K562 (cell line): ENCODE measurements at regions not wholly inside any gene's neighbourhood (a gene's known extent, or its start where the extent isn't known, plus 50 kb on each side); places are given as distances from the start of the nearest gene placed in this dataset.

Experiments
- ATAC-seq: fragments of 200-7000 bp; cut with Tn5 transposase; 3 replicates; pipeline ENCODE4 v1.9.1; 2020; ENCODE audit warnings: moderate library complexity
- BruUV-seq: library from RNA; stranded (reverse); fragments of 400-500 nt; replicated peaks from 2 replicates; lab custom pipeline; 2021; lab: Mats Ljungman, UMichigan
- CTCF ChIA-PET: fragments of 300-600 bp; formaldehyde crosslinking; extraction: SDS; loops from one replicate; lab custom pipeline; 2021; ENCODE audit warnings: low intra/inter-chr PET ratio; lab: Yijun Ruan, JAX
- POLR2A ChIA-PET: fragments of 300-600, 350-650 bp; sonication (Branson Sonifier 250); formaldehyde crosslinking; extraction: SDS; loops from one replicate; lab custom pipeline; 2021; ENCODE audit warnings: antibody characterized with exemption, inconsistent platforms; lab: Yijun Ruan, JAX
- DNase-seq, 4 experiments: peaks; one replicate each; pipeline versions ENCODE4 v3.0.0 to v3.0.0-alpha.2; 2011 to 2018; ENCODE audit warnings: low spot score in 3 of 4, mixed read lengths in 3 of 4; ENCODE audit errors: extremely low read depth in 1 of 4
- FAIRE-seq: peaks from 2 replicates; lab custom pipeline; 2011; peaks lifted over from hg19 to GRCh38; lab: Jason Lieb, UNC
- H2AFZ ChIP-seq: 2 replicates; pipeline ENCODE4 v1.6.0; 2011; ENCODE audit warnings: low read depth, low read length, control low read depth, inconsistent platforms
- H3K27ac ChIP-seq: fragments of 200-600 bp; 3 replicates; pipeline ENCODE4 v1.8.0; 2011; ENCODE audit warnings: low read depth, mild to moderate bottlenecking, control low read depth, inconsistent platforms, low read length, moderate library complexity, mixed read lengths; ENCODE audit errors: extremely low read depth
- H3K27me3 ChIP-seq, 2 experiments: fragments of 300-600 bp in 1 of 2; 2 replicates in 1 of 2; 3 replicates in 1 of 2; pipeline versions ENCODE4 v1.6.0 to v1.8.0; 2011; ENCODE audit warnings: inconsistent platforms in 2 of 2, low read length in 2 of 2, mild to moderate bottlenecking in 1 of 2, mixed read lengths in 1 of 2, moderate library complexity in 1 of 2; ENCODE audit not compliant: control insufficient read depth in 2 of 2, insufficient read depth in 2 of 2
- H3K36me3 ChIP-seq: fragments of 300-600 bp; 3 replicates; pipeline ENCODE4 v1.8.0; 2011; ENCODE audit warnings: mild to moderate bottlenecking, low read length, inconsistent platforms; ENCODE audit not compliant: control insufficient read depth, insufficient read depth
- H3K4me1 ChIP-seq, 2 experiments: fragments of 200-600 bp in 1 of 2; replicated peaks in 1 of 2; 2 replicates in 1 of 2; 3 replicates in 1 of 2; pipeline versions ENCODE4 v1.5.1 to v1.8.0; 2011; ENCODE audit warnings: inconsistent platforms in 2 of 2, low read length in 2 of 2, mild to moderate bottlenecking in 1 of 2, mixed read lengths in 1 of 2, moderate library complexity in 1 of 2; ENCODE audit not compliant: control insufficient read depth in 2 of 2, insufficient read depth in 2 of 2
- H3K4me2 ChIP-seq: 2 replicates; pipeline ENCODE4 v1.6.1; 2011; ENCODE audit warnings: low read length, control low read depth, inconsistent platforms, mixed read lengths; ENCODE audit not compliant: insufficient read depth
- H3K4me3 ChIP-seq: fragments of 200-600 bp; sonication (generic), shearing (Covaris generic); 2 replicates; pipeline ENCODE4 v1.5.1; 2016; ENCODE audit warnings: control low read depth, inconsistent platforms
- H3K79me2 ChIP-seq: fragments of 200-600 bp; 3 replicates; pipeline ENCODE4 v1.8.0; 2011; ENCODE audit warnings: low read length, inconsistent platforms; ENCODE audit not compliant: control insufficient read depth, insufficient read depth
- H3K9ac ChIP-seq, 2 experiments: 2 replicates each; pipeline versions ENCODE4 v1.6.0 to v1.6.1; 2011; ENCODE audit warnings: low read depth in 2 of 2, low read length in 2 of 2, control low read depth in 1 of 2, inconsistent platforms in 1 of 2, mild to moderate bottlenecking in 1 of 2, mixed read lengths in 1 of 2; ENCODE audit not compliant: insufficient read depth in 1 of 2
- H3K9me1 ChIP-seq: one replicate; pipeline ENCODE4 v1.6.0; 2011; ENCODE audit warnings: inconsistent platforms, mild to moderate bottlenecking, low read length, moderate library complexity; ENCODE audit not compliant: control insufficient read depth, insufficient read depth
- H3K9me3 ChIP-seq: replicated peaks from 2 replicates; pipeline ENCODE4 v1.5.1; 2011; ENCODE audit warnings: low read depth, low read length, inconsistent platforms; ENCODE audit not compliant: control insufficient read depth, insufficient read depth
- H4K20me1 ChIP-seq: replicated peaks from 2 replicates; pipeline ENCODE4 v1.6.1; 2011; ENCODE audit warnings: low read length, inconsistent platforms, mixed read lengths; ENCODE audit not compliant: control insufficient read depth, insufficient read depth
- ARID2 ChIP-seq: fragments of 450-650 bp; IDR thresholded peaks from 2 replicates; pipeline ENCODE4 v1.6.1; 2017; ENCODE audit warnings: antibody characterized with exemption, mild to moderate bottlenecking
- ELF2 ChIP-seq: fragments of 250-450 bp; sonication (Bioruptor Pico); IDR thresholded peaks from 2 replicates; pipeline ENCODE4 v1.5.0; 2021; ENCODE audit warnings: mild to moderate bottlenecking
- FOXK2 ChIP-seq, 2 experiments: fragments of 450-650 bp; IDR thresholded peaks in 1 of 2; conservative IDR thresholded peaks in 1 of 2; 2 replicates each; pipeline ENCODE4 v1.6.1; 2016; ENCODE audit warnings: low read depth in 2 of 2, mild to moderate bottlenecking in 1 of 2
- NCOA1 ChIP-seq: fragments of 450-650 bp; IDR thresholded peaks from 2 replicates; pipeline ENCODE4 v1.6.1; 2016; ENCODE audit warnings: low read depth
- RFX7 ChIP-seq: fragments of 250-450 bp; sonication (Bioruptor Pico); IDR thresholded peaks from 2 replicates; pipeline ENCODE4 v1.5.1; 2021; ENCODE audit warnings: mild to moderate bottlenecking
- SNIP1 ChIP-seq: fragments of 450-650 bp; IDR thresholded peaks from 2 replicates; pipeline ENCODE4 v1.7.1; 2017; ENCODE audit warnings: low read depth, mild to moderate bottlenecking
- YY1 ChIP-seq, 3 experiments: IDR thresholded peaks; 2 replicates each; pipeline ENCODE4 v1.6.1; 2011; ENCODE audit warnings: low read length in 2 of 3, mild to moderate bottlenecking in 2 of 3, moderate library complexity in 2 of 3, borderline replicate concordance in 1 of 3, control low read depth in 1 of 3, low read depth in 1 of 3; ENCODE audit not compliant: insufficient read depth in 3 of 3, insufficient replicate concordance in 2 of 3, control insufficient read depth in 1 of 3, insufficient read length in 1 of 3; ENCODE audit errors: extremely low read depth in 1 of 3
- ZNF12 ChIP-seq: sonication (generic); formaldehyde crosslinking; IDR thresholded peaks from 2 replicates; pipeline ENCODE4 v1.4.0; 2020; ENCODE audit warnings: mild to moderate bottlenecking, missing genetic modification reagents
- ZNF444 ChIP-seq: fragments of 250-450 bp; sonication (Bioruptor Pico); IDR thresholded peaks from 2 replicates; pipeline ENCODE4 v1.4.0; 2020; ENCODE audit warnings: mild to moderate bottlenecking, moderate library complexity
- WGBS: fragments of 100-300 bp; shearing (Covaris generic); methylation state at CpG from one replicate; pipeline ENCODE4 v1.1.6; 2016; ENCODE audit warnings: low coverage, mixed read lengths; ENCODE audit not compliant: insufficient coverage; ENCODE audit errors: missing lambda C conversion rate; 5-methylcytosine and 5-hydroxymethylcytosine counted together
- in situ Hi-C: fragments of 300-500 bp; cut with MboI; formaldehyde crosslinking; loops from 4 replicates; pipeline ENCODE4 v1.15.0; 2018; ENCODE audit warnings: inconsistent platforms, mixed read lengths
- intact Hi-C: fragments of 100-400 bp; cut with micrococcal nuclease; formaldehyde crosslinking; loops from 2 replicates; pipeline ENCODE4 v1.14.2; 2022
- TF ChIP-seq, protein P1 (sequence below): fragments of 450-650 bp; IDR thresholded peaks from 2 replicates; pipeline ENCODE4 v1.6.1; 2017; ENCODE audit warnings: antibody characterized with exemption, mild to moderate bottlenecking
- TF ChIP-seq, protein P2 (sequence below): fragments of 250-450 bp; sonication (Bioruptor Pico); IDR thresholded peaks from 2 replicates; pipeline ENCODE4 v1.8.0; 2022; ENCODE audit warnings: inconsistent platforms, mild to moderate bottlenecking, moderate library complexity, borderline replicate concordance

DNA sequence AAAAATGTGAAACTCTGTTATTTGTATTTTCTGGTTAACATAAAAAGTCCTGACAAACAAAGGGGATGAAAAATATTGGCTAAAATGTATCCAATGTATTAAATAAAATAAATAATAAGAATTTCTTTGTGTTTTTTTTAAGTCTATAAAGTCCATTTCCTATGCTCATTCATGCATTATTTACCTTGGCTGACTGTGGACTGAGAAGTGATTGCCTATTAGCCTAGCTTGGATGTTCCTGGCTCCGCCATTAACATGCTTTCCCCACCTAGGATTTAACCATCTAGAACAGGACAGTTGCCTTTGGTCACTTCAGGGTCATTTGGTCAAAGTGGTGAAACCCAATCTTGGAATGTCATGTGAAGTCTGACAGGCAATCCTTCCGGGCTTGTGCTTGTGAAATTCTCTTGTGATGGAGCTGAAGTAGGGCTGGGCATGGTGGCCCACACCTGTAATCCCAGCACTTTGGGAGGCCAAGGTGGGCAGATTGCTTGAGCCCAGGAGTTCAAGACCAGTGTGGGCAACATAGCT lies 60.4 kb upstream of the TANC1 start:
- no peak for FAIRE-seq

More for the DNA sequence above, 60.4 kb upstream of the TANC1 start:
- no peak overlapping the region for H3K4me2 ChIP-seq
- no peak overlapping the region for H3K9ac ChIP-seq
- H3K27ac ChIP-seq: no peak overlapping the region
- CTCF ChIA-PET: no interaction called here
- H3K4me3 ChIP-seq: no peak overlapping the region
- no peaks in the 10 kb centered on the region for H3K9me1 ChIP-seq
- H3K4me1 ChIP-seq: no peaks in the 10 kb centered on the region
- no TSS peak for BruUV-seq
- H3K36me3 ChIP-seq: no peaks in the 10 kb centered on the region
- TF ChIP-seq ZNF444 (CRISPR knock-in tag) (no peak), ZNF12 (CRISPR knock-in tag) (no peak), FOXK2 (conservative IDR thresholded peaks at IDR 0.05 in 1 of 2, IDR thresholded peaks at IDR 0.05 in 1 of 2; ENCODE audit: low read depth in 2 of 2) (no peak), NCOA1 (no peak), ARID2 (no peak), ELF2 (CRISPR knock-in tag) (no peak), SNIP1 (no peak), RFX7 (CRISPR knock-in tag) (no peak), YY1 (IDR thresholded peaks at IDR 0.05; ENCODE audit: borderline replicate concordance in 1 of 3, control insufficient read depth in 1 of 3, extremely low read depth in 1 of 3, insufficient read depth in 3 of 3, insufficient read length in 1 of 3, insufficient replicate concordance in 2 of 3, low read depth in 1 of 3, low read length in 2 of 3) (no peak)
- TF ChIP-seq, protein P1, sequence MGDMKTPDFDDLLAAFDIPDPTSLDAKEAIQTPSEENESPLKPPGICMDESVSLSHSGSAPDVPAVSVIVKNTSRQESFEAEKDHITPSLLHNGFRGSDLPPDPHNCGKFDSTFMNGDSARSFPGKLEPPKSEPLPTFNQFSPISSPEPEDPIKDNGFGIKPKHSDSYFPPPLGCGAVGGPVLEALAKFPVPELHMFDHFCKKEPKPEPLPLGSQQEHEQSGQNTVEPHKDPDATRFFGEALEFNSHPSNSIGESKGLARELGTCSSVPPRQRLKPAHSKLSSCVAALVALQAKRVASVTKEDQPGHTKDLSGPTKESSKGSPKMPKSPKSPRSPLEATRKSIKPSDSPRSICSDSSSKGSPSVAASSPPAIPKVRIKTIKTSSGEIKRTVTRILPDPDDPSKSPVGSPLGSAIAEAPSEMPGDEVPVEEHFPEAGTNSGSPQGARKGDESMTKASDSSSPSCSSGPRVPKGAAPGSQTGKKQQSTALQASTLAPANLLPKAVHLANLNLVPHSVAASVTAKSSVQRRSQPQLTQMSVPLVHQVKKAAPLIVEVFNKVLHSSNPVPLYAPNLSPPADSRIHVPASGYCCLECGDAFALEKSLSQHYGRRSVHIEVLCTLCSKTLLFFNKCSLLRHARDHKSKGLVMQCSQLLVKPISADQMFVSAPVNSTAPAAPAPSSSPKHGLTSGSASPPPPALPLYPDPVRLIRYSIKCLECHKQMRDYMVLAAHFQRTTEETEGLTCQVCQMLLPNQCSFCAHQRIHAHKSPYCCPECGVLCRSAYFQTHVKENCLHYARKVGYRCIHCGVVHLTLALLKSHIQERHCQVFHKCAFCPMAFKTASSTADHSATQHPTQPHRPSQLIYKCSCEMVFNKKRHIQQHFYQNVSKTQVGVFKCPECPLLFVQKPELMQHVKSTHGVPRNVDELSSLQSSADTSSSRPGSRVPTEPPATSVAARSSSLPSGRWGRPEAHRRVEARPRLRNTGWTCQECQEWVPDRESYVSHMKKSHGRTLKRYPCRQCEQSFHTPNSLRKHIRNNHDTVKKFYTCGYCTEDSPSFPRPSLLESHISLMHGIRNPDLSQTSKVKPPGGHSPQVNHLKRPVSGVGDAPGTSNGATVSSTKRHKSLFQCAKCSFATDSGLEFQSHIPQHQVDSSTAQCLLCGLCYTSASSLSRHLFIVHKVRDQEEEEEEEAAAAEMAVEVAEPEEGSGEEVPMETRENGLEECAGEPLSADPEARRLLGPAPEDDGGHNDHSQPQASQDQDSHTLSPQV: no peak
- TF ChIP-seq, protein P2, sequence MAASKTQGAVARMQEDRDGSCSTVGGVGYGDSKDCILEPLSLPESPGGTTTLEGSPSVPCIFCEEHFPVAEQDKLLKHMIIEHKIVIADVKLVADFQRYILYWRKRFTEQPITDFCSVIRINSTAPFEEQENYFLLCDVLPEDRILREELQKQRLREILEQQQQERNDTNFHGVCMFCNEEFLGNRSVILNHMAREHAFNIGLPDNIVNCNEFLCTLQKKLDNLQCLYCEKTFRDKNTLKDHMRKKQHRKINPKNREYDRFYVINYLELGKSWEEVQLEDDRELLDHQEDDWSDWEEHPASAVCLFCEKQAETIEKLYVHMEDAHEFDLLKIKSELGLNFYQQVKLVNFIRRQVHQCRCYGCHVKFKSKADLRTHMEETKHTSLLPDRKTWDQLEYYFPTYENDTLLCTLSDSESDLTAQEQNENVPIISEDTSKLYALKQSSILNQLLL: no peak
- H4K20me1 ChIP-seq: no peaks in the 10 kb centered on the region
- intact Hi-C loops: loop anchor here (10.0 kb wide), 1 partner anchor 127 kb away; no protein-coding TSS in a partner anchor
- H2AFZ ChIP-seq: no peak overlapping the region
- in situ Hi-C loops: loop anchor here (10.0 to 25.0 kb wide), 3 partner anchors 217 to 904 kb away; no protein-coding TSS in a partner anchor
- no peaks in the 10 kb centered on the region for H3K9me3 ChIP-seq
- H3K79me2 ChIP-seq: no peaks in the 10 kb centered on the region
- DNase-seq (no peak), ATAC-seq (no peak)
- POLR2A ChIA-PET: no interaction called here
- 0% methylated on average over 2 of the region's 2 CpGs for WGBS
- H3K27me3 ChIP-seq: peaks cover 3 to 8% of the 10 kb centered on the region in 2 experiments; a peak in 3 of 5 replicates
